K562 (cell line): ENCODE measurements at regions not wholly inside any gene's neighbourhood (a gene's known extent, or its start where the extent isn't known, plus 50 kb on each side); places are given as distances from the start of the nearest gene placed in this dataset.

Experiments
- ATAC-seq: fragments of 200-7000 bp; cut with Tn5 transposase; 3 replicates; pipeline ENCODE4 v1.9.1; 2020; ENCODE audit warnings: moderate library complexity
- BruUV-seq: library from RNA; stranded (reverse); fragments of 400-500 nt; replicated peaks from 2 replicates; lab custom pipeline; 2021; lab: Mats Ljungman, UMichigan
- CTCF ChIA-PET: fragments of 300-600 bp; formaldehyde crosslinking; extraction: SDS; loops from one replicate; lab custom pipeline; 2021; ENCODE audit warnings: low intra/inter-chr PET ratio; lab: Yijun Ruan, JAX
- POLR2A ChIA-PET: fragments of 300-600, 350-650 bp; sonication (Branson Sonifier 250); formaldehyde crosslinking; extraction: SDS; loops from one replicate; lab custom pipeline; 2021; ENCODE audit warnings: antibody characterized with exemption, inconsistent platforms; lab: Yijun Ruan, JAX
- DNase-seq, 4 experiments: peaks; one replicate each; pipeline versions ENCODE4 v3.0.0 to v3.0.0-alpha.2; 2011 to 2018; ENCODE audit warnings: low spot score in 3 of 4, mixed read lengths in 3 of 4; ENCODE audit errors: extremely low read depth in 1 of 4
- FAIRE-seq: peaks from 2 replicates; lab custom pipeline; 2011; peaks lifted over from hg19 to GRCh38; lab: Jason Lieb, UNC
- H2AFZ ChIP-seq: 2 replicates; pipeline ENCODE4 v1.6.0; 2011; ENCODE audit warnings: low read depth, low read length, control low read depth, inconsistent platforms
- H3K27ac ChIP-seq: fragments of 200-600 bp; 3 replicates; pipeline ENCODE4 v1.8.0; 2011; ENCODE audit warnings: low read depth, mild to moderate bottlenecking, control low read depth, inconsistent platforms, low read length, moderate library complexity, mixed read lengths; ENCODE audit errors: extremely low read depth
- H3K27me3 ChIP-seq, 2 experiments: fragments of 300-600 bp in 1 of 2; 2 replicates in 1 of 2; 3 replicates in 1 of 2; pipeline versions ENCODE4 v1.6.0 to v1.8.0; 2011; ENCODE audit warnings: inconsistent platforms in 2 of 2, low read length in 2 of 2, mild to moderate bottlenecking in 1 of 2, mixed read lengths in 1 of 2, moderate library complexity in 1 of 2; ENCODE audit not compliant: control insufficient read depth in 2 of 2, insufficient read depth in 2 of 2
- H3K36me3 ChIP-seq: fragments of 300-600 bp; 3 replicates; pipeline ENCODE4 v1.8.0; 2011; ENCODE audit warnings: mild to moderate bottlenecking, low read length, inconsistent platforms; ENCODE audit not compliant: control insufficient read depth, insufficient read depth
- H3K4me1 ChIP-seq, 2 experiments: fragments of 200-600 bp in 1 of 2; replicated peaks in 1 of 2; 2 replicates in 1 of 2; 3 replicates in 1 of 2; pipeline versions ENCODE4 v1.5.1 to v1.8.0; 2011; ENCODE audit warnings: inconsistent platforms in 2 of 2, low read length in 2 of 2, mild to moderate bottlenecking in 1 of 2, mixed read lengths in 1 of 2, moderate library complexity in 1 of 2; ENCODE audit not compliant: control insufficient read depth in 2 of 2, insufficient read depth in 2 of 2
- H3K4me2 ChIP-seq: 2 replicates; pipeline ENCODE4 v1.6.1; 2011; ENCODE audit warnings: low read length, control low read depth, inconsistent platforms, mixed read lengths; ENCODE audit not compliant: insufficient read depth
- H3K4me3 ChIP-seq: fragments of 200-600 bp; sonication (generic), shearing (Covaris generic); 2 replicates; pipeline ENCODE4 v1.5.1; 2016; ENCODE audit warnings: control low read depth, inconsistent platforms
- H3K79me2 ChIP-seq: fragments of 200-600 bp; 3 replicates; pipeline ENCODE4 v1.8.0; 2011; ENCODE audit warnings: low read length, inconsistent platforms; ENCODE audit not compliant: control insufficient read depth, insufficient read depth
- H3K9ac ChIP-seq, 2 experiments: 2 replicates each; pipeline versions ENCODE4 v1.6.0 to v1.6.1; 2011; ENCODE audit warnings: low read depth in 2 of 2, low read length in 2 of 2, control low read depth in 1 of 2, inconsistent platforms in 1 of 2, mild to moderate bottlenecking in 1 of 2, mixed read lengths in 1 of 2; ENCODE audit not compliant: insufficient read depth in 1 of 2
- H3K9me1 ChIP-seq: one replicate; pipeline ENCODE4 v1.6.0; 2011; ENCODE audit warnings: inconsistent platforms, mild to moderate bottlenecking, low read length, moderate library complexity; ENCODE audit not compliant: control insufficient read depth, insufficient read depth
- H3K9me3 ChIP-seq: replicated peaks from 2 replicates; pipeline ENCODE4 v1.5.1; 2011; ENCODE audit warnings: low read depth, low read length, inconsistent platforms; ENCODE audit not compliant: control insufficient read depth, insufficient read depth
- H4K20me1 ChIP-seq: replicated peaks from 2 replicates; pipeline ENCODE4 v1.6.1; 2011; ENCODE audit warnings: low read length, inconsistent platforms, mixed read lengths; ENCODE audit not compliant: control insufficient read depth, insufficient read depth
- C11orf30 ChIP-seq: fragments of 450-650 bp; IDR thresholded peaks from 2 replicates; pipeline ENCODE4 v1.6.1; 2016; ENCODE audit warnings: low read depth, mild to moderate bottlenecking
- CTCFL ChIP-seq: IDR thresholded peaks from 2 replicates; pipeline ENCODE4 v1.6.1; 2011; ENCODE audit warnings: borderline replicate concordance, low read depth, mild to moderate bottlenecking, moderate library complexity, low read length; ENCODE audit not compliant: insufficient read depth, poor library complexity, severe bottlenecking
- DACH1 ChIP-seq: fragments of 450-650 bp; IDR thresholded peaks from 2 replicates; pipeline ENCODE4 v1.6.1; 2018; ENCODE audit not compliant: partially characterized antibody
- HCFC1 ChIP-seq: IDR thresholded peaks from 2 replicates; pipeline ENCODE4 v1.6.1; 2012; ENCODE audit warnings: low read depth, low read length, improper control_type of control experiment
- HOXB6 ChIP-seq: fragments of 250-450 bp; sonication (Bioruptor Pico); IDR thresholded peaks from 2 replicates; pipeline ENCODE4 v1.5.1; 2022; ENCODE audit warnings: mild to moderate bottlenecking, borderline replicate concordance
- KLF16 ChIP-seq: IDR thresholded peaks from 2 replicates; pipeline ENCODE4 v1.6.1; 2016; ENCODE audit warnings: antibody characterized with exemption
- MGA ChIP-seq: fragments of 450-650 bp; IDR thresholded peaks from 2 replicates; pipeline ENCODE4 v1.6.1; 2016; ENCODE audit warnings: mild to moderate bottlenecking, moderate library complexity
- RHOXF2B ChIP-seq: fragments of 250-450 bp; sonication (Bioruptor Pico); conservative IDR thresholded peaks from 2 replicates; pipeline ENCODE4 v1.5.1; 2021
- SMARCA4 ChIP-seq: fragments of 450-650 bp; IDR thresholded peaks from 2 replicates; pipeline ENCODE4 v1.6.1; 2016
- SMARCC2 ChIP-seq: fragments of 450-650 bp; IDR thresholded peaks from 2 replicates; pipeline ENCODE4 v1.6.1; 2017; ENCODE audit warnings: antibody characterized with exemption, moderate library complexity, mild to moderate bottlenecking, low read depth
- TARDBP ChIP-seq: fragments of 450-650 bp; IDR thresholded peaks from 2 replicates; pipeline ENCODE4 v1.6.1; 2016
- ZNF121 ChIP-seq: sonication (generic); formaldehyde crosslinking; conservative IDR thresholded peaks from 2 replicates; pipeline ENCODE4 v1.8.0; 2022; ENCODE audit warnings: missing genetic modification reagents
- ZNF24 ChIP-seq: fragments of 450-650 bp; IDR thresholded peaks from 2 replicates; pipeline ENCODE4 v1.6.1; 2016
- in situ Hi-C: fragments of 300-500 bp; cut with MboI; formaldehyde crosslinking; loops from 4 replicates; pipeline ENCODE4 v1.15.0; 2018; ENCODE audit warnings: inconsistent platforms, mixed read lengths
- intact Hi-C: fragments of 100-400 bp; cut with micrococcal nuclease; formaldehyde crosslinking; loops from 2 replicates; pipeline ENCODE4 v1.14.2; 2022

GRCh38 chr16:6059671-6060070 lies 962.1 kb upstream of the EEF2KMT start:
- H3K4me1 ChIP-seq, result no peaks in the 10 kb centered on the region
- intact Hi-C loops, result no loop called here
- in situ Hi-C loops, result no loop called here
- H3K9me1 ChIP-seq, result no peaks in the 10 kb centered on the region
- H3K27me3 ChIP-seq, result no peaks in the 10 kb centered on the region
- DNase-seq (no peak), FAIRE-seq (no peak), ATAC-seq (no peak)
- H3K9ac ChIP-seq, result no peak overlapping the region
- H3K79me2 ChIP-seq, result no peaks in the 10 kb centered on the region
- no peak overlapping the region for H3K4me2 ChIP-seq
- ChIA-PET CTCF (no interaction called here), POLR2A (no interaction called here)
- no TSS peak for BruUV-seq
- no peaks in the 10 kb centered on the region for H3K36me3 ChIP-seq
- no peaks in the 10 kb centered on the region for H4K20me1 ChIP-seq
- no peak overlapping the region for H3K4me3 ChIP-seq
- H3K27ac ChIP-seq, result no peak overlapping the region
- H2AFZ ChIP-seq, result no peak overlapping the region
- no peaks in the 10 kb centered on the region for H3K9me3 ChIP-seq
- TF ChIP-seq SMARCA4, result no peak
- no peak for TF ChIP-seq ZNF121
- TF ChIP-seq RHOXF2B (CRISPR knock-in tag), result no peak
- no peak for TF ChIP-seq C11orf30
- no peak for TF ChIP-seq MGA
- no peak for TF ChIP-seq ZNF24
- no peak for TF ChIP-seq CTCFL
- no peak for TF ChIP-seq HOXB6 (CRISPR knock-in tag)
- no peak for TF ChIP-seq SMARCC2
- no peak for TF ChIP-seq HCFC1
- no peak for TF ChIP-seq KLF16
- TF ChIP-seq TARDBP, result no peak
- no peak for TF ChIP-seq DACH1
